ENCODE measurements at regions not wholly inside any gene's neighbourhood (a gene's known extent, or its start where the extent isn't known, plus 50 kb on each side); places are given as distances from the start of the nearest gene placed in this dataset.

DNA sequence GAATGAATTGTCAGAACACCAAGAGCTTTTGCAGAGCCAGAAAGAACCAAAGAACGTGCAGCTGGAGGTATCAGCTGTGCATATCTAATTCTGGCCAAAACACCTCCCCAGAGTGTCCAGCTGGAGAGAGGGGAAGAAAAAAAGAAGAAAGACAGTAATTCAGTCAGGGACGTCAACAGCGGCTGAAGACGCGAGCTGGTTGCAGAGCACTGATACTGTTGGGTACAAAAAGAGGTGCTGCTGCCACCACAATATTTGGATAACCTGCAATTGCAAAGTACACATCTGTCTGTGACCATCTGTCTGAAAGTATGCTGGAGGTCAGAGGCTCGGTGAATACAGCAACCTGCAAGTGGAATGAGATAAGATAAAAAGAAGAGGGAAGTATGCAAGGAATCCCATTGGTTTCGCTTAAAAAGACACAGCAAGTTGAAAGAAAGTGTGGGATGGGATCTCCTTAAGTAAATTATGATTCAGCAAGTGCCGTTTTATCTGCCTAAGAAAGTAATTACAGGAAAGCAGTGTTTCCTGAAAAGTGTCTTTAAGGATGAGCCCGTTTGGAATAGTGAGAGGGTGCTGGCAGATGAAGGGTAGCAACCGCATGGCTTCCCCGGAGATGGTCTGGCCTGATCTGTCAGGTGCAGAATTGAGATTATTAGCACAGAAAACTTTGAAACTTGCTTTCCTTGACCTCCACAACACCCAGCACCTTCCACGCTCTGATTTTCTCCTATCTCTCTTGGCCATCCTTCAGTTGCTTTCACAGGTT lies 189.9 kb upstream of the PRDM1 start:
- TF ChIP-seq, protein P1, sequence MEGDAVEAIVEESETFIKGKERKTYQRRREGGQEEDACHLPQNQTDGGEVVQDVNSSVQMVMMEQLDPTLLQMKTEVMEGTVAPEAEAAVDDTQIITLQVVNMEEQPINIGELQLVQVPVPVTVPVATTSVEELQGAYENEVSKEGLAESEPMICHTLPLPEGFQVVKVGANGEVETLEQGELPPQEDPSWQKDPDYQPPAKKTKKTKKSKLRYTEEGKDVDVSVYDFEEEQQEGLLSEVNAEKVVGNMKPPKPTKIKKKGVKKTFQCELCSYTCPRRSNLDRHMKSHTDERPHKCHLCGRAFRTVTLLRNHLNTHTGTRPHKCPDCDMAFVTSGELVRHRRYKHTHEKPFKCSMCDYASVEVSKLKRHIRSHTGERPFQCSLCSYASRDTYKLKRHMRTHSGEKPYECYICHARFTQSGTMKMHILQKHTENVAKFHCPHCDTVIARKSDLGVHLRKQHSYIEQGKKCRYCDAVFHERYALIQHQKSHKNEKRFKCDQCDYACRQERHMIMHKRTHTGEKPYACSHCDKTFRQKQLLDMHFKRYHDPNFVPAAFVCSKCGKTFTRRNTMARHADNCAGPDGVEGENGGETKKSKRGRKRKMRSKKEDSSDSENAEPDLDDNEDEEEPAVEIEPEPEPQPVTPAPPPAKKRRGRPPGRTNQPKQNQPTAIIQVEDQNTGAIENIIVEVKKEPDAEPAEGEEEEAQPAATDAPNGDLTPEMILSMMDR (conservative IDR thresholded peaks at IDR 0.05; ENCODE audit: low read length) = no peak
- TF ChIP-seq EZH2phosphoT487 (IDR thresholded peaks at IDR 0.05; ENCODE audit: borderline replicate concordance, low read depth, low read length) = no peak

Measured in OCI-LY7 (cell line).